ENCODE measurements at regions not wholly inside any gene's neighbourhood (a gene's known extent, or its start where the extent isn't known, plus 50 kb on each side); places are given as distances from the start of the nearest gene placed in this dataset.

DNA sequence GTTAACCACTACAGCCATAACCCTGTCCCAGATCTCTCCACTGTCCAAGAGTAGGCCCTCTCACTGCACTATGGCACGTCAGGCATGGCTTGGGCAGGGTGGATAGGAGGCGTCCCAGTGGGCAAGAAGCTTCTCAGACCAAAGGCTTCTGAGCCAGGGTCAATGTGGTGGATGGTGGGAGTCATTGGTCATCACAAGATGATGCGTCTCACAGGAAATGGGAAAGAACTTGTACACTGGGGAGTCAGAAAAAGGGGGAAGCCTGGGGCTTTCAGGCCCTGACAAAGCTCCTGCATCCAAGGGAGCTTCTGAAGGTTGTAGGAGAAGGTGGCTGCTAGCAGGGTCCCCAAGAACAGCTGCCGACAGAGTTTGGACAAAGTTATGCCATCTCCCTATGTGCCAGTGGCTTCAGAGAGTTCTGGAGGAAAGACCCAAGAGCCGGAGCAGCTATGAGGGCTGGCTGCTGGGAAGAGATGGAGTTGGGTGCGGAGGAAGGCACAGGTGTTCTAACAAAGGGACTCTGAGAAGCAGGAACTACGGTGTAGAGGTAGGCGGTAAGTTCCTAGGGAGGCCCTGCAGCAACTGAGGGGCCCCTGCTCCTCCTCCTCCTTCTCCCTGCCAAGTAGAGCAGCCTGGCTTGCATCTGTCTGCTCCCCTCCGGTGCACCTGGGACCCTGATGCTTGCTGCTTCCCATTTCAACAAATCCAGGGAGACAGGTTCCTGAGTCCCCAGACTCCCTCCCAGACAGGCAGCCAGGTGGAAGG, 81.1 kb downstream of the ARL6IP4 start:
- TF ChIP-seq, protein P1, sequence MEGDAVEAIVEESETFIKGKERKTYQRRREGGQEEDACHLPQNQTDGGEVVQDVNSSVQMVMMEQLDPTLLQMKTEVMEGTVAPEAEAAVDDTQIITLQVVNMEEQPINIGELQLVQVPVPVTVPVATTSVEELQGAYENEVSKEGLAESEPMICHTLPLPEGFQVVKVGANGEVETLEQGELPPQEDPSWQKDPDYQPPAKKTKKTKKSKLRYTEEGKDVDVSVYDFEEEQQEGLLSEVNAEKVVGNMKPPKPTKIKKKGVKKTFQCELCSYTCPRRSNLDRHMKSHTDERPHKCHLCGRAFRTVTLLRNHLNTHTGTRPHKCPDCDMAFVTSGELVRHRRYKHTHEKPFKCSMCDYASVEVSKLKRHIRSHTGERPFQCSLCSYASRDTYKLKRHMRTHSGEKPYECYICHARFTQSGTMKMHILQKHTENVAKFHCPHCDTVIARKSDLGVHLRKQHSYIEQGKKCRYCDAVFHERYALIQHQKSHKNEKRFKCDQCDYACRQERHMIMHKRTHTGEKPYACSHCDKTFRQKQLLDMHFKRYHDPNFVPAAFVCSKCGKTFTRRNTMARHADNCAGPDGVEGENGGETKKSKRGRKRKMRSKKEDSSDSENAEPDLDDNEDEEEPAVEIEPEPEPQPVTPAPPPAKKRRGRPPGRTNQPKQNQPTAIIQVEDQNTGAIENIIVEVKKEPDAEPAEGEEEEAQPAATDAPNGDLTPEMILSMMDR (conservative IDR thresholded peaks at IDR 0.05): no peak
- TF ChIP-seq EZH2 (IDR thresholded peaks at IDR 0.05; ENCODE audit: low read depth): no peak
